K562 (cell line): ENCODE measurements at regions not wholly inside any gene's neighbourhood (a gene's known extent, or its start where the extent isn't known, plus 50 kb on each side); places are given as distances from the start of the nearest gene placed in this dataset.

Experiments
- CHD7 ChIP-seq: fragments of 200-600 bp; sonication (generic); IDR thresholded peaks from one replicate; pipeline ENCODE4 v1.6.1; 2012; ENCODE audit warnings: mild to moderate bottlenecking, low read depth, low read length, inconsistent platforms
- FOS ChIP-seq: IDR thresholded peaks from 3 replicates; pipeline ENCODE4 v1.6.1; 2011; ENCODE audit not compliant: insufficient read length; ENCODE audit errors: extremely low read depth
- MAX ChIP-seq: sonication (generic); formaldehyde crosslinking; IDR thresholded peaks from 2 replicates; pipeline ENCODE4 v1.9.0; 2022; ENCODE audit warnings: mild to moderate bottlenecking, missing genetic modification reagents
- PHF20 ChIP-seq: fragments of 450-650 bp; IDR thresholded peaks from 2 replicates; pipeline ENCODE4 v1.6.1; 2018; ENCODE audit not compliant: partially characterized antibody
- ZC3H11A ChIP-seq: IDR thresholded peaks from 2 replicates; pipeline ENCODE4 v1.6.1; 2012; ENCODE audit warnings: low read depth, low read length, improper control_type of control experiment

DNA sequence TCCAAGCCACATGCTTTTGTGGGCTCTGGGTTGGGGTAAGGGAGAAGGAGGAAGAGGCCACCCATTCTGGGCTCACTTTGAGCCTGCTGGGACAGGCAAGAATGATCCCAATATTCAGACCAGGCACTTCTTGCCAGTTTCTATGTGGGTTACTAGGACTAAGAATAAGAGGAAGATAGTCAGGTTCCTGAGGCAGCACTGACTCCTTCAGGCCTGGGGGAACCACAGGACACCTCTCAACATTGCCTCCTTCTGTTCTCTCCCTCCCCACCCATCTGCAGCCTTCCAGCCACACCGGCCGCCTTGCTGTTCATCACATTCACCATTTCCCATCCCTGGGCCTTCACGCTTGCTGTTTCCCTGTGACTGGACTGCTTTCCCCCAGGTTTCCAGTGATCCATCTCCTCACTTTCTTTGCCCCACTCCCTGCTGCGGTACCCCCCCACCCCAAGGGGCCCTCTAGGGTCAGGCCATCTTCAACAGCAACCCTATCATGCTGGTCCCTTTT is 69.2 kb upstream of the SIRPA start:
- TF ChIP-seq MAX (CRISPR knock-in tag) (no peak), ZC3H11A (no peak), PHF20 (no peak), CHD7 (no peak), FOS (no peak)
